ENCODE measurements at regions not wholly inside any gene's neighbourhood (a gene's known extent, or its start where the extent isn't known, plus 50 kb on each side); places are given as distances from the start of the nearest gene placed in this dataset.

DNA sequence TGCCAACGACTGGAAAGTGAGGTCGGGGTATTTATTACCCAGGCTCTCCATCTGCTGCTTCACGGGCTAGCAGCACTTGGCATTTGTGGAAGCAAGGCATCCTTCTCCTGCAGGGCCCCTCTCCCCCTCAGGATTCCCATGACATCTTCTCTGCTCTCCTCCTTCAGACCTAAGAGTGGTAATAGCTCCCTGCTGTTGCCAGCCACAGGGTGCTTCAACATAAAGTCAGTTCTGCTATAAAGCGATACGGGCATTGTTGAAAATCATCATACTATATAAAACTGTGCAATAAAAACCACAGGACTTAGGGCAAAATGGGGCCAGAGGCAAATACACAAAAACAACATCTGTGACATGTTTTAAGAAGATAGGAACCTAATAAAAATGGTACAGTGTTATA lies 391.8 kb upstream of the ADAMTS9 start:
- TF ChIP-seq POLR2A (IDR thresholded peaks at IDR 0.05; ENCODE audit: low read length) (no peak), GATA1 (IDR thresholded peaks at IDR 0.05; ENCODE audit: low read depth, low read length) (no peak)
